NCI-H2227 (cell line): ENCODE measurements at regions not wholly inside any gene's neighbourhood (a gene's known extent, or its start where the extent isn't known, plus 50 kb on each side); places are given as distances from the start of the nearest gene placed in this dataset.
A peak's percentile ranks its signal among the peaks of the same experiment; 100 is the strongest.
"Not testable (repeated sequence)": the region's sequence is repeated elsewhere in the genome, so short reads cannot be mapped to it uniquely, and the experiment has no call there.

Source experiments
- DNase-seq: peaks from one replicate; lab custom pipeline; 2025; ENCODE audit not compliant: unreplicated experiment; lab: John Stamatoyannopoulos, UW

DNA sequence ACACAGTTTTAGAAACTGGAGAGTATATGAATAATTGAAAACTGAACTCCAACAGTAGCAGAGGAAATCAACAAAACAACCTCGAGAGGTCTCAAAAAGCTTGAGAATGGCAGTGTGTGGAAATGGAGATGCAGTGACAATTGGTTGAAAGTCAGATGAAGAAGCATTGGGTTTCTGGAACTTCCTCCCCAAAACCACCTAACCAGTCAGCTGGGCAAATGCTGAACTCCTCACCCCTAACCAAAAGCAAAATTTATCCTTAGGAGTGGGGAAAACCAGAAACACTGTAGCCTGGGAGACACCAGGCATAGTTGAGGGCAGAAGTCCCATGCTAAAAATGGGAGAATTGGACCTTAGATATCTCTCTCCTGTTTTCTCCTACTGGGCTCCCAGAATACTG is 109.9 kb downstream of the TANC2 start:
- DNase-seq, result no peak

DNA sequence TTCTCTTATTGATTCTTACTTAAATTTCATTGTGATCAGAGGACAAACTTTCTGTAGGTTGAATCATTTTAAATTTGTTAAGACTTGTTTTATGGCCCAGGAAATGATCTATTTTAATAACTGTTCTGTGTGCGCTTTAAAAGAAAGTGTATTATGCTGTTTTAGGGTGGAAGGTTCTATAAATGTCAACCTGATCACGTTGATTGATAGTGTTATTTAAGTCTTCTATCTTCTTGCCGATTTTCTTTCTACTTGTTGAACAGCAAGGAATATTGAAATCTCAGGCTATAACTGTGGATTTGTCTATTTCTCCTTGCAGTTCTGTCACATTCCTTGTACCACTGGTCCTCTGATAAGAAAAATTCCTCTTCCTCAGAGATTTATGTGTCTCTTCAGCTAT is 112.7 kb downstream of the TANC2 start:
- DNase-seq, result no peak

DNA sequence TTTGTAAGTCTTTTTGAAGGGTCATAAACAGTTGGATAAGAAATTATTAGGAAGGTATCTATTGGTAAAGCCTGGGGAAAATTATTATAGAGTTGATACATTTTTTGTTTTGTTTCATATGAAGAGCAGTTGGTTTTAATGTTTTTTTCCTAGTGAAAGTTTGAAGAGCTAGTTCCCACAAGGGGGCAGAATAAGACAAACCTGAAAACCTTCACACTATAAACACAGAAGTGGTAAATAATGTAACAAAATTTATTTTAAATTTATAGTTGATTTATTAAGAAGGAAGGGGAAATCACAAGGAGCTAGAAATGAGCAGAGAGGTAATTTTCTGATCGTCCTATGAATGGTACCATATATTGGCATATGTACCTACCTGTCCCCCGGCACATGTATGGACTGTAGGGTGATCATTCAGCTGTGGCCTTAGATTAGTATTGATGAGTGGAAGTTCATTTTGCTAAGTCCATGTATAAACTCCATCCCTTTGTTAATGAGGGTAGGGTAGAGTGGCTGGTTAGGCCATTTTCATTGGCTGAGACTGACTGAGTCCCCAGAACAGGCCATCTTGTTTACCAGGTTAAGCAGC is 116.3 kb downstream of the TANC2 start:
- peak; percentile 9 for DNase-seq

DNA sequence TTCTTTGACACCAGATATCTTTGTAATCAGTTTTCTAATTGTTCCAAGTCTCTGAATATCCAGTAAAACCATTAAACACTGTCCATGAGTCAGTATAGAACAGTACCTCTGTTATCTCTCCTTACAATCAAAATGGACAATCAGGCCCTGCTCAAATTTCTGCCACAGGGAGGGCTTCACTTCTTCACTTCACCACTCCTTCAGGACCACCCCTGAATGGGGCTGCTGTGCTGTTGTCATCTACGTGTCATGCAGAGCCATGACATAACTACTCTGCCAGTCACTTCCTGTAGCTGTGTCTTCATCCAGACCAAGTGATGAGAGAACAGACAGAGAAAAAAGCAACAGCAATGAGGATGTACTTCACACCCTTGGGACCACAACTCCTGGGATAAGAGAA is 116.9 kb downstream of the TANC2 start:
- DNase-seq, result no peak

DNA sequence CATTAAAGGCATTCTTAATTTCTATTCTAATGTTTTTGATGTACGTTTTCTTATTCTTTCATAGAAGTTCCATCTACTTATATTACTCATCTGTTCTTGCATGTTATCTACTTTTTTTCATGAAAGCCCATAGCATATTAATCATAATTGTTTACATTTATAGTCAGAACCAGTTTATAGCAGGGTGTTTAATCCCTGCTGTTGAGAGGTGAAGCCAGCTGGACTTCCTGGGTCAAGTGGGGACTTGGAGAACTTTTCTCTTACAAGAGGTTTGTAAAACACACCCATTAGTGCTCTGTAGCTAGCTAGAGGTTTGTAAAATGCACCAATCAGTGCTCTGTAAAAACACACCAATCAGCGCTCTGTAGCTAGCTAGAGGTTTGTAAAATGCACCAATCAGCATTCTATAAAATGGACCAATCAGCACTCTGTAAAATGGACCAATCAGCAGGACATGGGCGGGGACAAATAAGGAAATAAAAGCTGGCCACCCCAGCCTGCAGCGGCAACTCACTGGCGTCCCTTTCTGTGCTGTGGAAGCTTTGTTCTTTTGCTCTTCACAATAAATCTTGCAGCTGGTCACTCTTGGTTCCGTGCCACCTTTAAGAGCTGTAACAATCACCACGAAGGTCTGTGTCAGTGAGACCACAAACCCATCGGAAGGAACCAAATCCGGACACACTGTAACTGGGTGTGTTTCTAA is 120.6 kb downstream of the TANC2 start:
- no peak for DNase-seq

DNA sequence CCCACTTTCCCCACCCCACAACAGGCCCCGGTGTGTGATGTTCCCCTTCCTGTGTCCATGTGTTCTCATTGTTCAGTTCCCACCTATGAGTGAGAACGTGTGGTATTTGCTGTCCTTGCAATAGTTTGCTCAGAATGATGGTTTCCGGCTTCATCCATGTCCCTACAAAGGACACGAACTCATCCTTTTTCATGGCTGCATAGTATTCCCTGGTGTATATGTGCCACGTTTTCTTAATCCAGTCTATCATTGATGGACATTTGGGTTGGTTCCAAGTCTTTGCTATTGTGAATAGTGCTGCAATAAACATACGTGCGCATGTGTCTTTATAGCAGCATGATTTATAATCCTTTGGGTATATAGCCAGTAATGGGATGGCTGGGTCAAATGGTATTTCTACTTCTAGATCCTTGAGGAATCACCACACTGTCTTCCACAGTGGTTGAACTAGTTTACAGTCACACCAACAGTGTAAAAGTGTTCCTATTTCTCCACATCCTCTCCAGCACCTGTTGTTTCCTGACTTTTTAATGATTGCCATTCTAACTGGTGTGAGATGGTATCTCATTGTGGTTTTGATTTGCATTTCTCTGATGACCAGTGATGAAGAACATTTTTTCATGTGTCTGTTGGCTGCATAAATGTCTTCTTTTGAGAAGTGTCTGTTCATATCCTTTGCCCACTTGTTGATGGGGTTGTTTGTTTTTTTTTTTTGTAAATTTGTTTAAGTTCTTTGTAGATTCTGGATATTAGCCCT is 124.5 kb downstream of the TANC2 start:
- DNase-seq, result not testable (repeated sequence)

DNA sequence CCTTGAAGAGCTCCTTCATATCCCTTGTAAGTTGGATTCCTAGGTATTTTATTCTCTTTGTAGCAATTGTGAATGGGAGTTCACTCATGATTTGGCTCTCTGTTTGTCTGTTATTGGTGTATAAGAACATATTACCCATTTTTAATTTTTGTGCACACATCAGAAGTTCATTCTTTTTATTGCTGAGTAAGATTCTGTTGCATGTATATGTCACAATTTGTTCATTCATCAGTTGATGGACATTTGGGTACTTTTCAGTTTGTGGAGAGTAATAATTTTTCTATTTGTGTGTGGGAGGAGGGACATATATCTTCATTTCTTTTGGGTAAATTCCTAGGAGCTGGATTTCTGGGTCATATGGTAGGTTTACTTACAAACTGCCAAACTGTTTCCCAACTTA is 125.9 kb downstream of the TANC2 start:
- DNase-seq, result not testable (repeated sequence)

DNA sequence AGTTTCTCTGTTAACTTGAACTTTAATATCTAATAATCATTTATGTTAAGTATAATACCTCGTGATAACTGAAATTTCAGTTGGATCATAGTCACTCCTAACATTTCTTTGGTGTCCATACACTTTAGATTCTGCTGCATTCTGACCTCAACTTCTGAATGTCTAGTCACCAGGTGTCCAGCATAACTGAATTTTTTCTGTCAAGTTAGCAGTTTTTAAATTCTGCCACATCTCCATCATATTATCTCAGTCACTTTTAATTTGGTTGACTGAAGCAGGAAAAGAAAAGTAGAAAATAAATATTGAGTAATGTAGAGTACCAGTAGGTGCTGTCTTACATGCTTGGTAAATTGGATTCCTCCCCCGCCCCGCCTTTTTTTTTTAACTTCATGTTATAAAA is 128.6 kb downstream of the TANC2 start:
- DNase-seq, result no peak

DNA sequence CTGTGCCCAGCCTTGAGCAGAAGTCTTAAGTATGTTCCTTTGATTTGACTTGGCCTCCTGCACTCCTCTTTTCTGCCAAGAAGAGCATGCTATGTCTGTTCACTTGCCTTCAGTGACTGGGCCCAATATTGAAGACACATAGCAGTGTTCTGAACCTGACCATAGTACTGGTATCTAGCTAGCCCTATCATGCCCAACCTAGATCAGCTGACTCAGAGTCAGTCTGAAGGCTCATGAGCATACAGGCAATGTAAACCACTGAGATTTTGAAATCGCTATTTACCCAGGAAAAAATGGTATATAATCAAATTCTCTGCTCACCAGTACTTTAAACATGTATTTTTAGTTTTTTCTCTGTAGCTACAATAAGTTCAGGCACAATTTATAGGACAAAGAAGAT is 129.4 kb downstream of the TANC2 start:
- no peak for DNase-seq

DNA sequence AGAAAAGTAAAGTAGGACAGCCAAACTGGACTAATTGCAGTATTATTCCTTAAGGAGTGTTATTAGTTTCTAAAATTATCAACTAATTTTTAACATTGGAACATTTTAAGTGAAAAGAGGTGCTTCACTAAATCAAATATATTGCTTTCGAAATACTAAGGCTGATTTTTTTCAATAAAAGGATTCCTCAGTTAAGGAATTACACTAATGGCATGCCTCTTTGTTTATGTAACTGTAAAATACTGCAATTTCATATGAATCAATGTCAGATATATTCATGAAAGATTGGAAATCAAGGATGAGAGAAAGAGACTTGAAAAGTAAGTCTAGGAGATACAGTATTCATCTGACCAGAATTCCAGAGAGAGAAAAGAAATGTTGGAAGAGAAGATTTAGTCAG is 129.8 kb downstream of the TANC2 start:
- no peak for DNase-seq

DNA sequence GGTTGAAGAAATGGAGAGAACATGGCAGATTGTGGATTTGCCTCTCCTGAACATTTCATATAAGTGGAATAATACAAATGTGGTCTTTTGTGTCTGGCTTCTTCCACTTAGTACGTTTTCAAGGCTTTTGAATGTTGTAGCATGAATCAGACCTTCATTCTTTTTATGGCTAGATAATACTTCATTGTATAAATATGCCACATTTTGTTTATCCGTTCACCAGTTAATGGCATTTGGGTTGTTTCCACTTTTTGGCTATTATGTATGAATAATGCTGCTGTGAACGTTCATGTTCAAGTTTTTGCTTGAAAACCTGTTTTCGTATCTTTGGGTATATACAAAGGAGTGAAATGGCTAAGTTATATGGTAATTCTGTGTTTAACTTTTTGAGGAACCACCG is 130.4 kb downstream of the TANC2 start:
- no peak for DNase-seq

DNA sequence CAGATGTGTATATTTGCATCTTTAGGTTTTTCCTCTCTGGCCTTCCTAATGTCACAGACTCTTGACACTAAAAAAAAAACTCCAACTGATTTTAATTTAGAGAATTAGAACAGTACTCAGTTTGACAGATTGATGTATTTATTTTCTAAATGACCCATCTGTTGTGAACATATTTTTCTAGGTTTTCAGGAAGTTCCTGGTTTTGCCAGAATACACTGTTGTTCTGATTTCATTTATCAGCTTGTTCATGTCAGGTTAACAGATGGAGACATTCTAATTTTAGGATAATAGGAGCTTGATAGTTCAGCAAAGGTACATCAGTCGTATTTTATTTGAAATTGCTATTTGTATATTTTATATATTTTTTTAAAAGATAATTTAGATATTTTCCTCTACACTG is 133.4 kb downstream of the TANC2 start:
- no peak for DNase-seq

DNA sequence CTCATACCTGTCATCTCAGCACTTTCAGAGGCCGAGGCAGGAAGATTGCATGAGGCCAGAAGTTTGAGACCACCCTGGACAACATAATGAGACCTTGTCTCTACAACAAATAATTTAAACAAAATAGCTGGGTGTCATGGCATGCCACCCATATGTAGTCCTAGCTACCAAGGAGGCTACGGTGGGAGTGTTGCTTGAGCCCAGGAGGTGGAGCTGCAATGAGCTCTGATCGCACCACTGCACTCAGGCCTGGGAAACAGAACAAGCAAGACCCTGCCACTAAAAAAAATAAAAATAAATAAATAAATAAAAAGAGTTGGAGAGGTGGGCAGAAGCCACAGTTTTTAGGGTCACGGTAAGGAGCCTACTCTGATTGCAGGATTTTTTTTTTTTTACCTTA is 136.0 kb downstream of the TANC2 start:
- no peak for DNase-seq

DNA sequence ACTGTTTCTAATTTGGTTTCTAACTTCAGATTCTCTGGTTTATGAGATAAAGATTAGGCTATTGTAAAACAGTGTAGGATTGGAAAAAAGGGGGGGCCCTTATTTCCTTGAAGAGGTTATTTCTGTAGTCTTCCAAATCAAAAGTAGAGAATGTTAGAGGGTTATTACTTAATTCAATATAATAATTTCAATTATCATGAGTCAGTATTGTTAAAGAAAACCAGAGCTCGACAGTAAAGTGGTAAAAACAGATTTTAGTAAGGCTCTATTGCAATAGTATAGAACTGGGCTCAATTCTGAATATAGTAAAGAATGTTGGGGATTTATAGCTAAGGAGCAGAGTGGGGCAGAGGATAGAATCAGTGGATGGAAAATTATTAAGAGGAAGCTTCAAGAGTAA is 140.0 kb downstream of the TANC2 start:
- no peak for DNase-seq

DNA sequence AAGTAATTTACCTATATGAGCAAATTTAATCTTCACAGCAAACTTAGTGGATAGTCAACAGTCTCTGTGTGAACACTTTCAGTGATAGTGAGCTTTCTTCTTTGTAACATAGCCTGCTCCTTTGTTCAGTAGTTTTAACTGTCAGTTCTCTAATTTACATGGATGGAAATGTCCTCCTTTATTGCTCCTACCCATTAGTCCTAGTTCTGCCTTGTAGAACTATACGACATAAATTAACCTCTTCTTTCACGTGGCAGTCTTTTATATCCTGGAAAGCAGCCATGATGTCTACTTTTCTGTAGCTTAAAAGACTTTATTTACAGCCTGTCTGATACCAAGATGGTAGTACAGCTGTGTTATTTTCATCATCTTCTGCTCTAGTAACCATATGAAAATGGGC is 143.6 kb downstream of the TANC2 start:
- no peak for DNase-seq

DNA sequence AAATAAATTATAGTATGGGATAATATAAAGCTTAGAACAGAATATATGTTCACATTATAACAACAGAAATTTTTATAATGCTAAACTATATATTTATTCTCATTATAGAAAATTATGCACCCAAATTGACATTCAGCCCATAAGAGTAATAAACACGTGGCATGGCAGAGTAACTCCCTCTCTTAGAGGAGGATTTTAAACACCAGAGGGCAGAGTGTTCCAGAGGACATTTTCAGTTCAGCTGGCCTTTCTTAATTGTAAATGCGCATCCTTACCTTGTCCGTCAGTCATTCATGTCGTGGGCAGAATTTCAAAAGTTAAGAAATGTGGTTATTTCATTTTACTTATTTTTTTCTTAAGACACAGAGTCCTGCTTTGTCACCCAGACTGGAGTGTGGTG is 147.1 kb downstream of the TANC2 start:
- no peak for DNase-seq

DNA sequence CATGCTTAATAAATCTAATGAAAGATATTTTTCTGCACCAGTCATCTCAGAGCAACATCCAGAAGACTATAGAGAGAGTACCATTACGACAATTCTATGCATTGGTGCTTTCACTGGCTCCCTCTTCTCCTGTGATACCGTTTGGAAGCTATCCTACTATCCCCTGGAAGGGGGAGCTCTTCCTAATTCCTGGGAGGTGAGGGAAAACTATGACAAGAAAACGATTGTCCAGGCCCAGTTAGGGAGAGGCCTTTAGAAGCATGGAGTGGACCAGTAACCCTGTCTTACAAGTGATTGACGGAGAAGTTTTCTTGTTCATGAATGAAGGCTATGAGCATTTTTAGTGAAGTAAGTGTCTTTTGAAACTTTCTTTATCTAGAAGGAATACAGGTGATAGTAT is 150.2 kb downstream of the TANC2 start:
- peak; percentile 38 for DNase-seq

DNA sequence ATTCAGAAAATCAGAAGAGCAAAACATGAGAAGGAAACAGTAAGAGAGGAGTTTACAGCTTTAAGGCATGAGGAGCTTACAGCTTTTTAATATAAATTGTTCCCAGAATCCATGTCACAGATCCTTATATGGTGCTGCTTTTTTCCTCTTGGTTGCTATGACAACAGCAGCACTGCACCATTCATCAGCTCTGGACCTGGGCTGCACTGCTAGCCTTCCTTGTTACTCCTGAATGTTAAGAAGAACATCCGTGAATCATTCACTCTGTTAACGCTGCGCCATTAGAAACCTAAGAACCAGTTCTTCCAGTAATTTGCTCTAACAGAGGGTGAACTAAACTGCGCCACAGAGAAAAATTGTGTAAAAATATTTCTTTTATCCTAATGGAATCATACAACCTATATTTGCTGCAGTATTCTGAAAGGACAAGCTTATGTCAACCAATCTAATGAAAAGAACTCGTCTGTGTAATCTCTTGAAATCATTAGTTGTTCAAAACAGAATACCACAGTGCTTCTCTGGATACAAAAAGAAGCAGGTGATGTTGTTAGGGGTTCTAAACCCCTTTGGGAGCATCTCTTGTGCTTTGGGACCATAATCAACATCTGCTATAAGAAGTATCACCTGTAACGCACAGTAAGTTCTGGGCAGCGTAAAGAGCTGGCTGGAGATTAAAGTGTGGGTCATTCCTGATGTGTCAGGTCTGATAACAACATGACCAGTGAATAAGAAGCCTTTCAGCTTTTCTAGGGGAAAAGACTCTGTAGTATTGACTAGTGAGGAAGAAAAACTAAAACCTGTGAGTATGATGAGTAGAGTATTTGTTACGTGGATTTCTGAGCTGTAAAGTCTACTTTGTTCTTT is 151.2 kb downstream of the TANC2 start:
- peak; percentile 91 for DNase-seq

DNA sequence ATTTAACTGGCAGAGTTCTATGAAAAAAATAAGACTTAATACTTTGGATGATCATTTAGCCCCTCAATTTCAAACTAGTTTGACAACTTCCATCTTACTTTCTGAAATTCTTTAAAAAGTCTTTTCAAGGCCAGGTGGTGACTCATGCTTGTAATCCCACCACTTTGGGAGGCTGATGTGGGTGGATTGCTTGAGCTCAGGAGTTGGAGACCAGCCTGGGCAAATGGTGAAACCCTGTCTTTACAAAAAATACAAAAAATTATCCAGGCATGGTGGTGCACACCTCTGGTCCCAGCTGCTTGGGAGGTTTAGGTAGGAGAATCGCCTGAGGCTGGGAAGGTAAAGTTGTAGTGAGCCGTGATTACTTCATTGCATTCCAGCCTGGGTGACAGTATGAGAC is 154.4 kb downstream of the TANC2 start:
- no peak for DNase-seq

DNA sequence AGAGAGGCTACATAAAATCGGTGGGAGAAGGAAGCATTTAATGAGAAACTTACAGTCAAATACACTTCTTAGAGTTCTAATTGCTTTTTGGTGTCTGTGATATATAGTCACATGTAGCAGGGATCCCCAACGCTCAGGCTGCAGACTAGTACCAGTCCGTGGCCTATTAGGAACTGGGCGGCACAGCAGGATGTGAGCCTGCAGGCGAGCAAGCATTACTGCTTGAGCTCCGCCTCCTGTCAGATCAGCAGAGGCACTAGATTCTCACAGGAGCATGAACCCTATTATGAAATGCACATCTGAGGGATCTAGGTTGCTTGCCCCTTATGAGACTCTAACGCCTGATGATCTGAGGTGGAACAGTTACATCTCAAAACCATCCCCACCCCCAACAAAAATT is 158.5 kb downstream of the TANC2 start:
- DNase-seq, result peak; percentile 31

DNA sequence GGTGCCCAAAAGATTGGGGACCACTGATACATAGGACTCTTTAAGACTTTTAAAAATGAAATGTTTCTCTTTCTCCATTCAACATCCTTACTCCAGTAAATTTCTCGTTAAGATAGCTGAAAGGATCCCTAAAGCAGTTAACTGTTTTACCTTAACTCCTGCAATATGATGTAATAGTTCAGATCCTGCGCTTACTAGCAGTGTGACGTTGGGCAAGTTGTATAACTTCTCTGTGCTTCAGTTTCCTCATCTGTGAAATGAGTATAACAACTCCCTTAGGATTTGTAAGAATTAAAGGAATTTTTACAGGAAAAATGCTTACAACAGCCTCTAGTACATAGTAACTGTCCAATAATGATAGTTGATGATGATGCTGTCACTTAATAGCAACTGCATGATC is 158.9 kb downstream of the TANC2 start:
- DNase-seq, result no peak

DNA sequence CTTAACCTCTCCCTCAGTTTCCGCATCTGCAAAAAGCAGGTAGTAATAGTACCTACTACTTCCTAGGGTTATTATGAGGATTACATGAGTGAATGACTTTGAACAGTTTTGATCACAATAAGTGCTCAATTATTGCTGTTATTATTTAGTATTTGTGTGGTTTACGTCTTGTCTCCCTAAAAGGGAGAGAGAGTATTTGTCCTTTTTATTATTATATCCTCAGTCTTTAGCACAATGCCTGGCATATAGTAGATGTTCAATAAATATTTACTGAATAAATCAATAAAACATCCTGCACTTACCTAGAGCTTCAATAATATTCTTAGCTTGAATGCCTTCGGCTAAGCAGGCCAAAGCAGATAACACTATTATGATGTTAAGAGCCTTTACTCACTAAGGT is 160.0 kb downstream of the TANC2 start:
- DNase-seq, result no peak
